Activated naive CD4-positive, alpha-beta T cell treated with anti-CD3 and anti-CD28 coated beads, Interleukin-2, amount 50 U/mL, for 24 hours (primary cell): ENCODE measurements at regions not wholly inside any gene's neighbourhood (a gene's known extent, or its start where the extent isn't known, plus 50 kb on each side); places are given as distances from the start of the nearest gene placed in this dataset.
"Not testable (repeated sequence)": the region's sequence is repeated elsewhere in the genome, so short reads cannot be mapped to it uniquely, and the experiment has no call there.

Source experiments
- H3K27ac Mint-ChIP-seq: one replicate; pipeline ENCODE4 v1.8.0; 2021; ENCODE audit warnings: mild to moderate bottlenecking, mixed read lengths
- H3K27me3 Mint-ChIP-seq: one replicate; pipeline ENCODE4 v1.8.0; 2021; ENCODE audit warnings: mixed read lengths
- H3K36me3 Mint-ChIP-seq: one replicate; pipeline ENCODE4 v1.8.0; 2021; ENCODE audit warnings: mixed read lengths
- H3K4me1 Mint-ChIP-seq: one replicate; pipeline ENCODE4 v1.8.0; 2021; ENCODE audit warnings: mixed read lengths
- H3K4me3 Mint-ChIP-seq: one replicate; pipeline ENCODE4 v1.8.0; 2021; ENCODE audit warnings: mild to moderate bottlenecking, mixed read lengths
- H3K9me3 Mint-ChIP-seq: one replicate; pipeline ENCODE4 v1.8.0; 2021; ENCODE audit warnings: mixed read lengths

DNA sequence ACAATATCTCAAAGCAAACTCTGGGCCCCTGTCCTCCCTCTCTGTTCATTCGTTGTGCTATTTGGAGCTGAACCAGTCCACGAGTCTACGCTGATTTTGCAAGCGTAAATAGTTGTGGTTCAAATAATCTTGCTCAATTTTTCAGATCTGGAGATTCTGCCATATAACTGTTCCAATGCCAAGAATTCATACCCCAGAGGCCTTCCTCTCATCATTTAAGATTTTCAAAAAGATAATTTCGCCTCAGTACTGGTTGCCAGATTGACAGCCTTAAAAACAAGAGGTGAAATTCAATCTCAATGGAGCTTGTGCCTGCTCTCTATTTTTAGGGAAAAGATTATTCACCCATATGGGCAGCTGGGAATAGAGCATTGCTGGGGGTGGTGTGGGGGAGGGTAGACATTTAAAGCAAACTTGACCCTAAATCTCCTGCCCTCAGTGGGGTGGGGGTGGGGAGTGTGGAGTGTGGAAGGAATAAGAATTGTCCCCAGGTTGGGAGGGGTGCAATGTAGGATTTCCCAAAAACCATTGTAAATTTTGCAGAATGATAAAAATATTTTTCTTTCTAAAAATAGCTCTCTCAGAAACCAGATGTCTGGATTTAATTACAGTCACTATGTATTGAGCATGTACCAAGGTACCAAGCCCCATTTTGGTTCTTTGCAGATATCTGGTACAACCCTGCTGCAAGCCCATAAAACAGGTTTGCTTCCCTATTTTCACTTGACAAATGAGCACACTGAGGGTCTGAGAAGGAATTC lies 104.7 kb upstream of the EEPD1 start:
- no peak overlapping the region for H3K4me3 Mint-ChIP-seq

DNA sequence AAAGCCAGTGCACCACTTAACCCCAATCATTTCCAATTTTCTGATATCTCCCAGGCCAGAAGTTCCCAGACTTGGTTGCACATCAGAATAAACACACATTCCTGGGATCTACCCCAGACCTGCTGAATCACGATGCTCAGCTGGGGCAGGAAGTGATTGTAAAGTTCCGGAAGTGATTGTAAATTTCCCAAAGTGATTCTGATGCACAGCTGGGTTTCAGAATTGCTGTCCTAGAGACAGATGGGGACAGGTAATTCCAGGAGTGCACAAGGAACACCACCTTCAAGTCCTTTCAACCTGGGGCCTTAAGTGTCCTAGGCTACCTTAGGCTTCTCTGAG lies 104.2 kb upstream of the EEPD1 start:
- H3K9me3 Mint-ChIP-seq, result no peaks in the 10 kb centered on the region
- no peak overlapping the region for H3K27ac Mint-ChIP-seq
- no peak overlapping the region for H3K4me3 Mint-ChIP-seq
- no peaks in the 10 kb centered on the region for H3K36me3 Mint-ChIP-seq
- peaks cover 2% of the 10 kb centered on the region for H3K27me3 Mint-ChIP-seq
- no peaks in the 10 kb centered on the region for H3K4me1 Mint-ChIP-seq

More for the DNA sequence above, 104.7 kb upstream of the EEPD1 start:
- Mint-ChIP-seq H3K9me3 (no peaks in the 10 kb centered on the region), H3K4me1 (no peaks in the 10 kb centered on the region), H3K27ac (no peak overlapping the region), H3K27me3 (peaks cover 2% of the 10 kb centered on the region), H3K36me3 (no peaks in the 10 kb centered on the region)

DNA sequence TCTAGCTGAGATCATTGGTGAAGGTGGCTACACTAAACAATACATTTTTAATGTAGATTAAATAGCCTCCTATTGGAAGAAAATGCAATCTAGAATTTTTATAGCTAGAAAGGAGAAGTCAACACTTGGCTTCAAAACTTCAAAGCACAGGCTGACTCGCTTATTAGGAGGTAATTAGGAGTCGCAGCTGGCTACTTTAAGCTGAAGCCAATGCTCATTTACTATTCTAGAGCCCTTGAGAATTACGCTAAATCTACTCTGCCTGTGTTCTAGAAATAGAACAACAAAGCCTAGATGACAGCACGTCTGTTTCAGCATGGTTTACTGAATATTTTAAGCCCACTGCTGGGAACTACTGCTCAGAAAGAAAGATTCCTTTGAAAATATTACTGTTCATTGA lies 101.6 kb upstream of the EEPD1 start:
- H3K4me3 Mint-ChIP-seq, result no peak overlapping the region
- no peaks in the 10 kb centered on the region for H3K36me3 Mint-ChIP-seq
- no peaks in the 10 kb centered on the region for H3K4me1 Mint-ChIP-seq
- no peaks in the 10 kb centered on the region for H3K9me3 Mint-ChIP-seq
- no peak overlapping the region for H3K27ac Mint-ChIP-seq
- H3K27me3 Mint-ChIP-seq, result peaks cover 2% of the 10 kb centered on the region

DNA sequence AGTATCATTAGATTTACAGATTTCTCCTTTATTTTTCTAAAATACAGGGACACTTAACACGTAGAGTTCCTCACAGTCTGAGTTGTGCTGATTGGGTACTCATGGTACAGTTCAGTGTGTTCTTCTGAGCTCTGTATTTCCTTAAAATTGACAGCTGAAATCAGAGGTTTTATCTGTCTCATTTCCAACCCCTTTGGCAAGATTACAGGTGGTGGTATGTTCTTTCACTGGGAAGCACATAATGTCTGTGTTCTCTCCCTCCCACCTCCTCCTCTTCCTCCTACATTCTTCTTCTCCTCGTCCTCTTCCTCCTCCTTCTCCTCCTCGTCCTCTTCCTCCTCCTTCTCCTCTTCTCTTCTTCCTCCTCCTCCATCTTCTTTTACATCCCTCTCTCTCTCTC lies 99.5 kb upstream of the EEPD1 start:
- Mint-ChIP-seq H3K4me3 (no peak overlapping the region), H3K36me3 (no peaks in the 10 kb centered on the region), H3K4me1 (no peaks in the 10 kb centered on the region), H3K9me3 (no peaks in the 10 kb centered on the region), H3K27me3 (peaks cover 2% of the 10 kb centered on the region), H3K27ac (no peak overlapping the region)

DNA sequence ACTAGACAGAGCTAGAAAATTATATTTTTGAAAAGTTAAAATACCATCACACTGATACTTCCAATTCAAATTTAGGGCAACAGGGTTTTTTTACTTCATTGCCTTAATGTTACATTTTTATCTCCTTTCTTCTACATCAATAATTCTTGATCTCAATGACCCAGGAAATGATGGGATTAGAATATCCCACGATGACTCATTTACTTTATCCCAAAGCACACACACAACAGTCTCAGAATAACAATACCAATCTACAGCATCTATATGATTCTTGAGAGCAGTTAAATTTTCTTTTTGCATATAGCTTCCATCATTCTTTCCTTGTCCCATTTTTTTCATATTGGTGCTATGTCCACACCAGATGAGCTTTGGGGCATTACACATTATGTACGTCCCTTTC lies 98.4 kb upstream of the EEPD1 start:
- H3K27ac Mint-ChIP-seq, result no peak overlapping the region
- H3K4me1 Mint-ChIP-seq, result no peaks in the 10 kb centered on the region
- H3K27me3 Mint-ChIP-seq, result peaks cover 4% of the 10 kb centered on the region
- H3K4me3 Mint-ChIP-seq, result no peak overlapping the region
- no peaks in the 10 kb centered on the region for H3K9me3 Mint-ChIP-seq
- H3K36me3 Mint-ChIP-seq, result no peaks in the 10 kb centered on the region

DNA sequence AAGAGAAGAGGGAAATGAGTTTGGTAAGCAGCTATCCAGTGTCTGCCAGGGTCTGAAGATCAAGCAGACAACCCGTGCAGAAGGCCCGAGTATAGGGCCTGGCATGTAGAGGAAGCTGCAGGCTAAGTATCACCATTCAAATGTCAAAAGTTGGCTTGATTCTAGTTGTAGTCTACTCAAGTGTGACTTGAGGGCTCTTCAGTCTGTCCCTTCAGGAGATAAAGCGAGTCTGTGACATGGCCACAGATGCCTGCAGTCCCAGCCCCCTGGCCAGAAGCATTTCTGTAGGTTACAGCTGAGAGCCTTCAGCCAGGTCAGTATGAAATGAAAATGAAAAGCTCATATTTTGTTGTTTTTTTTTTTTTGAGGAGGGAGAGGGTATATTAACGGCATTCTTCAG lies 97.8 kb upstream of the EEPD1 start:
- H3K27ac Mint-ChIP-seq, result no peak overlapping the region
- H3K36me3 Mint-ChIP-seq, result no peaks in the 10 kb centered on the region
- H3K27me3 Mint-ChIP-seq, result peaks cover 4% of the 10 kb centered on the region
- H3K4me1 Mint-ChIP-seq, result no peaks in the 10 kb centered on the region
- no peaks in the 10 kb centered on the region for H3K9me3 Mint-ChIP-seq
- H3K4me3 Mint-ChIP-seq, result no peak overlapping the region

DNA sequence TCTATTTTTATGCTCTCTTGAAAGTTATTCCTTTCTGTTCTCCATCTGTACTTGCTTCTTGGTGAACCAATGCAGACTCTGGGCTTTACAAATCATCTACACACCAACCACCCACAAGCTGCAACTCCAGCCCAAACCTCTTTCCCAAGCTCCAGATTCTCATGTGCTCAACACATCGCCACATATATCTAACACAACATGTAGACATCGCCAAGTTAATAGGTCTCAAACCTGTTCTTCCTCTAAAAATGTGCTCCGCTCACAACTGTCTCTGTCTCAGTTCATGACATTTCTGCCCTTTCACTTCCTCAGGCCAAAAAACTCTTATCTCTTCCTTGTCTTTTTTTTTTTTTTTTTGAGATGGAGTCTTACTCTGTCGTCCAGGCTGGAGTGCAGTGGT lies 95.7 kb upstream of the EEPD1 start:
- Mint-ChIP-seq H3K4me1 (no peaks in the 10 kb centered on the region), H3K4me3 (no peak overlapping the region), H3K27ac (no peak overlapping the region), H3K9me3 (no peaks in the 10 kb centered on the region), H3K27me3 (peaks cover 2% of the 10 kb centered on the region), H3K36me3 (no peaks in the 10 kb centered on the region)

DNA sequence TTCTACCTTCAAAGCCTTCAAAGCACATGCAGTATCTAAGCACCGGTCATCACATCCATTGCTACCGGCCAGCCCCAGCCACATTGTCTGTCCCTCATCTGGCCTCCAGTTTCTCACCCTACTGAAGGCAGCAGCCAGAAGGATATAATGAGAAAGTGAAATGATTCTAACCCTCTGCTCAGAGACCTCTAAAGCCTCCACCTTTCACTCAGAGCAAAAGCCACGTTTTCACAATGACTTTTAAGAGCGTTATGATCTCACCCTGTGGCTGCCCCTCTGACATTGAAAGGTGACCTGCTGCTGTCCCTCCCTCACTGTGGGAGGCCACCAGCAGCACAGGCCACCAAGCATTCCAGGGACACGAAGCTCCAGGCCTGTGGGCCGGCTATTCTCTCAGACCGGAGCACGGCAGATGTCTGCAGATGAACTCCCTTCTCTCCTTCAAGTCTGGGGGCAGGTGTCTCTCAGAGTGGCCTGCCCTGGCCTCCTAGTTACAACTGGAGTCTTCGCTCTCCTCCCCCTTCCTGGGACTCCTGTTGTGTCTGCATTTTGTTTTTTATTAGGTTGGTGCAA lies 94.9 kb upstream of the EEPD1 start:
- Mint-ChIP-seq H3K4me3 (no peak overlapping the region), H3K9me3 (no peaks in the 10 kb centered on the region), H3K27ac (no peak overlapping the region), H3K36me3 (no peaks in the 10 kb centered on the region), H3K4me1 (no peaks in the 10 kb centered on the region), H3K27me3 (peaks cover 2% of the 10 kb centered on the region)

DNA sequence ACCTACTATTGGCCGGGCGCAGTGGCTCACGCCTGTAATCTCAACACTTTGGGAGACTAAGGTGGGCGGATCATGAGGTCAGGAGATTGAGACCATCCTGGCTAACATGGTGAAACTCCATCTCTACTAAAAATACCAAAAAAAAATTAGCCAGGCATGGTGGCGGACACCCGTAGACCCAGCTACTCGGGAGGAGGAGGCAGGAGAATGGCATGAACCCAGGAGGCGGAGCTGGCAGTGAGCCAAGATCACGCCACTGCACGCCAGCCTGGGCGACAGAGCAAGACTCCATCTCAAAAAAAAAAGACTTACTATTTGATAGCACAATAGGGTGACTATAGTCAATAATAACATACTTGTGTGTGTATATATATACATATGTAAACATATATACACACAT lies 92.7 kb upstream of the EEPD1 start:
- H3K4me3 Mint-ChIP-seq, H3K27ac Mint-ChIP-seq, H3K4me1 Mint-ChIP-seq, H3K9me3 Mint-ChIP-seq, H3K36me3 Mint-ChIP-seq, H3K27me3 Mint-ChIP-seq: not testable (repeated sequence)

DNA sequence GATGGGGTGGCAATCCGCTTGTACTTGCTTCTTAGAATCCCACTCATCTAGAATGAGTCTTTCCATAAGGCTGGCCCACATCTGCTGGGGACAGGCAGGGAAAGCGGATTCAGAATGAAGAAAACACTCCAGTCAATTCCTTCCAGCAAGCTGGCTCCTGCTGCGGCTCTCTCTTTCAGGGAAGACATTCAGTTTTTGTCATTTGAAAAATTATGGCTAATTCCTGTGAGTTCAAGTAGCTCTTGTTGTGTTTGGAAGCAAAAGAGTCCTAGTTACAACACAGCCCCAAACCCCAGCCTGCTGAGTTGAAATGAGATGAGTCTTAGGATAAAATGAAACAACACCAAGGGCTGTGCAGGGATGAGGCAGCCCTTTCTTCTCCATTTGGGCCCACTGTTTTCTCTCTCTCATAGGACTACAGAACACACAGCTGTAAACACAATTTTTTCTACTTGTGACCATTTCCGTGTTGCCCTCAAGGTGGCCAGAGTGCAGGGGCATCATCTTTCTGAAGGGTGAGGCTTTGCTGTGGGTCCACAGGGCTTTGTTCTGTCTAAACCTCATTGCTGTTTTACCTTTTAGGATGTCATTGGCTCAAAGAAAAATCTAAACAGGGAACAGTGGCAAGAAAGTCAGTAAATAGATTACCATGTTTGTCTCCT lies 90.8 kb upstream of the EEPD1 start:
- Mint-ChIP-seq H3K9me3 (no peaks in the 10 kb centered on the region), H3K27ac (no peak overlapping the region), H3K36me3 (no peaks in the 10 kb centered on the region), H3K4me1 (no peaks in the 10 kb centered on the region), H3K4me3 (no peak overlapping the region), H3K27me3 (peaks cover 2% of the 10 kb centered on the region)

DNA sequence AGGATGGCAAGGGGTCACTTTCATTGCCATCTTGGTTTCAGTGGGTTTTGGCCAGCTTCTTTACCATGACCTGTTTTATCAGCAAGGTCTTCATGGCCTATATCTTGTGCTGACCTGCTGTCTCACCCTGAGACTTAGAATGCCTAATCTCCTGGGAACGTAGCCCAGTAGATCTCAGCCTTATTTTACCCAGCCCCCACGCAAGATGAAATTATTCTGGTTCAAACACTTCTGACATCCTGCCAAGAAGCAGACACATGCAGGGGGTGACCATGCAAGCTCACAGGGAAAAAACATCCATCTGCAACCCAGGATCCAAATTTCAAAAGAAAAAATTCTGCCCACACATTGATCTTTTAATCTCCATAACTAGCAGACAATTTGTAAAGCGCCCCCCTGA lies 88.4 kb upstream of the EEPD1 start:
- Mint-ChIP-seq H3K4me1 (no peaks in the 10 kb centered on the region), H3K9me3 (no peaks in the 10 kb centered on the region), H3K27ac (no peak overlapping the region), H3K36me3 (no peaks in the 10 kb centered on the region), H3K4me3 (no peak overlapping the region), H3K27me3 (no peaks in the 10 kb centered on the region)

DNA sequence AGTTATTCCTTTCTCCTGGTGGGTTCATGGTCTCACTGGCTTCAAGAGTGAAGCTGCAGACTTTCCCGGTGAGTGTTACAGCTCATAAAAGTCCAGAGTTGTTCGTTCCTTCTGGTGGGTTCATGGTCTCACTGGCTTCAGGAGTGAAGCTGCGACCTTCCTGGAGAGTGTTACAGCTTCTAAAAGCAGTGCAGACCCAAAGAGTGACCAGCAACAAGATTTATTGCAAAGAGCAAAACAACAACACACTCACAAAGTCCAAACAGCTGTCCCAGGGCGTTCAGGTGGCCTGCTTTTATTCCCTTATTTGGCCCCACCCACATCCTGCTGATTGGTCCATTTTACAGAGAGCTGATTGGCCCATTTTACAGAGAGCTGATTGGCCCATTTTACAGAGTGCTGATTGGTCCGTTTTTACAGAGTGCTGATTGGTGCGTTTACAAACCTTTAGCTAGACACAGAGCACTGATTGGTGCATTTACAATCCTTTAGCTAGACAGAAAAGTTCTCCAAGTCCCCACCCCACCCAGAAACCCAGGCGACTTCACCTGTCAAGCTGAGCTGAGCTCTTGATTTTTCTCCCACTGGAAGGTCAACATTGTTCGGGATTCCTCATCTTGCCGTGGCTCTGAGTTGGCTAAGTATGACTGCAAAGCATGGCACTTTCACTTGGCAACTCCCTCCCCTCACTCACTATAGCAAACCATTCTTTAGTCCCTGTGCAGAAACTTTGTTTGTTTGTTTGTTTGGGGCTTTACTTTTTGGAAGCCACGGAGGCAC lies 87.3 kb upstream of the EEPD1 start:
- H3K27ac Mint-ChIP-seq, H3K4me1 Mint-ChIP-seq, H3K36me3 Mint-ChIP-seq, H3K9me3 Mint-ChIP-seq, H3K27me3 Mint-ChIP-seq, H3K4me3 Mint-ChIP-seq: not testable (repeated sequence)

DNA sequence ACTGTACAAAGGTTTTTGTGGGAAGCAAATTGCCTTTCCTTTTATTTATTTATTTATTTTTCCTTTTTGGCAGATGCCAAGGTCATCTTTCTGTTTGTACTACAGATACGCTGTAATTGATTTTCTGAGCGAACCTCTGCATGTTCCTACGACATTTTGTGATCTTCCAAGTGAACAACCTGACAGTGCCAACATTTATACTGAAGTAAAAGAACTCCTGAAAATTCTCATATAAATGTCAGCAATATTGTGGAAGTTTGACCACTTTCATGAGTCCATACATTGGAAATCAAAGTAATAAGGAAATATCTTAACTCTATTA lies 86.8 kb upstream of the EEPD1 start:
- Mint-ChIP-seq H3K4me1 (no peaks in the 10 kb centered on the region), H3K4me3 (no peak overlapping the region), H3K27me3 (no peaks in the 10 kb centered on the region), H3K27ac (no peak overlapping the region), H3K9me3 (no peaks in the 10 kb centered on the region), H3K36me3 (no peaks in the 10 kb centered on the region)

DNA sequence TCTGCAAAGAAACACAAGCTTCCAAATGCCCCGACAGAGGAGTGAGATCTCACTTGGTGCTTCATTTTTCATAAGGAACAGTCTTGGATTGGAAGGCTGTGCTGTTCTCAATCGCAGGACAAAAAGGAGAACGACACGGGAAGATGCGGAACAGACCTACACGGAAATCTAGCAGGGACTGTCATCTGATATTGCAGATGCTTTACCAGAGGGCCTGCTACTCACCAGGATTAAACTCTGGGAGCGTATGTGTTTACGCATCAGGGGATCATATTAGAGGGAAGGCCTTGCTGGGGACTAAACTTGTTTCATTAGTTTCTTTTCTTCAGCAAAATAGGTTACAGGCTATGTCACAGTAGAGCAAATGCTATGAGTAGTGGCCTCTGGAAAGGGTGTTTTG lies 82.8 kb upstream of the EEPD1 start:
- Mint-ChIP-seq H3K27ac (no peak overlapping the region), H3K4me1 (no peaks in the 10 kb centered on the region), H3K36me3 (no peaks in the 10 kb centered on the region), H3K4me3 (no peak overlapping the region), H3K9me3 (no peaks in the 10 kb centered on the region), H3K27me3 (peaks cover 1% of the 10 kb centered on the region)

DNA sequence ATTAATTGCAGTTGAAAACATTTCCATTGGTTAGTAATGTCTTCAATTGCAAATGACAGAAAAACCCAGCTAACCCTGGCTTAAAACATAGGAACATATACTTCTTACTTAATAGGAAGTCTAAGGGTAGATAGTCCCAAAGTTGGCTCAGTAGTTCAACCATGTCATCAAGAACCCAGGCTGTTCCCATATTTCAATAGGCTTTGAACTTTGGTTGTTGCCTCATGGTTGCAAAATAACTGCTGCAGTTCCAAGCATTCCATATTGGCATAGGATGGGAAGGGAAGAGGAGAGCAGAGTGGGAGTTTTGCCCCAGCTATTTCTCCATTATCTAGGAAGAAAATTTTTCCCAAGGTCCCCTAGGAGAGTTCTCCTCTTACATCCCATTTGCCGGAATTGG lies 81.4 kb upstream of the EEPD1 start:
- Mint-ChIP-seq H3K27ac (no peak overlapping the region), H3K4me1 (no peaks in the 10 kb centered on the region)

DNA sequence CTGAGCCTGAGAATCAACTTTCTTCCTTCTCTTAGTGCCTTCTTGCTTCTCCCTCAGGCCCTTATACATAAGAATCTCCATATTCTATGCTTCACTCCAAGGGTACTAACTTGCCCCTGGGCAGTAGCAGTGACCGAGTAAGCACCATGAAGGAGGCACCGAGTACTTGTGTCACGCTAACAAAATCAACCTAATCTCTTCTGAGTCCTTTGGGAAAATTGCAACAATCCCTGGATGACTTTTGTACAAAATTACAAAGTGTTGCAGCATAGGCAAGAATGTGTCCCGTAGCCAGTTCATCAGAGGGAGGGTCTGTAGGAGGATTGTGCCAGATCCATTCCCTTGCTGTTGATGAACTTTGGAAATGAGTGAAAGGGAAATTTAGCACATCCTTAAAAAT lies 80.4 kb upstream of the EEPD1 start:
- Mint-ChIP-seq H3K36me3 (no peaks in the 10 kb centered on the region), H3K27me3 (peaks cover 1% of the 10 kb centered on the region), H3K9me3 (no peaks in the 10 kb centered on the region), H3K4me1 (no peaks in the 10 kb centered on the region), H3K4me3 (no peak overlapping the region), H3K27ac (no peak overlapping the region)

More for the DNA sequence above, 81.4 kb upstream of the EEPD1 start:
- H3K36me3 Mint-ChIP-seq, result no peaks in the 10 kb centered on the region
- H3K27me3 Mint-ChIP-seq, result peaks cover 1% of the 10 kb centered on the region
- no peak overlapping the region for H3K4me3 Mint-ChIP-seq
- H3K9me3 Mint-ChIP-seq, result no peaks in the 10 kb centered on the region
